ENCODE measurements at regions not wholly inside any gene's neighbourhood (a gene's known extent, or its start where the extent isn't known, plus 50 kb on each side); places are given as distances from the start of the nearest gene placed in this dataset.
A peak's percentile ranks its signal among the peaks of the same experiment; 100 is the strongest.
"Not testable (repeated sequence)": the region's sequence is repeated elsewhere in the genome, so short reads cannot be mapped to it uniquely, and the experiment has no call there.

DNA sequence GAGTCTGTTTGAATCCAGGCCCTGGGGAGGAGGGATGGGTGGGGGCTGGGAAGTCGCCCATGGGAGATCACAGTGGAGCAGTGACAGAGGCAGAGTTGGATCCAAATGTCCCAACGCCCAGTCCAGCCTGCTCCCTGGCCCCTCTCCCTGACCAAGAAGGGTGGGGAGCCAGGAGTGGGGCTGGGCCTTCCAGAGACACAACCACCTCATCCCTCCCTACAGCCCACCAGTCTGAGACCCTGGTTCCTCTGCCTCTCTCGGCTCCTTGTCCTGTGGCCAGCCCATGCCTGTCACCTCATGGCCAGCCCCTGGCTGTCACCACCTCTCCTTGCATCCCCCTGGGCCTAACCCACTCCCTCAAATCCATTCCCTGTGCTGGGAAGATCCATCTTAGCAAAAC, 71.2 kb upstream of the PRR5 start:
- no peak for DNase-seq (ENCODE audit: low read depth in 2 of 2, low spot score in 1 of 2)

DNA sequence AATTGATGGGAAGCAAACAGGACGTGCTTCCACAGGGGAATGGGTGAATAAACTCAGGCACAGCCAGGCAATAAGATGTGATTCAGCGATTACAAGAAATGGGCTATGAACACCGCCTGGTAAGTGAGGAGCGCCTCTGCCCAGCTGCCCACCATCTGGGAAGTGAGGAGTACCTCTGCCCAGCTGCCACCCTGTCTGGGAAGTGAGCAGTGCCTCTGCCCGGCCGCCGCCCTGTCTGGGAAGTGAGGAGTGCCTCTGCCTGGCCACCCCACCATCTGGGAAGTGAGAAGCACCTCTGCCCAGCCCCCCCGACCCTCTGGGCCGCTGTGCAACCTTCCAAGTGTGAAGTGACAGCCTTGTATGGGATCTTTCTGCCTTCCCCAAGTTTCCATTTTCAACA, 73.2 kb upstream of the PRR5 start:
- DNase-seq (ENCODE audit: low read depth in 2 of 2, low spot score in 1 of 2) = no peak

DNA sequence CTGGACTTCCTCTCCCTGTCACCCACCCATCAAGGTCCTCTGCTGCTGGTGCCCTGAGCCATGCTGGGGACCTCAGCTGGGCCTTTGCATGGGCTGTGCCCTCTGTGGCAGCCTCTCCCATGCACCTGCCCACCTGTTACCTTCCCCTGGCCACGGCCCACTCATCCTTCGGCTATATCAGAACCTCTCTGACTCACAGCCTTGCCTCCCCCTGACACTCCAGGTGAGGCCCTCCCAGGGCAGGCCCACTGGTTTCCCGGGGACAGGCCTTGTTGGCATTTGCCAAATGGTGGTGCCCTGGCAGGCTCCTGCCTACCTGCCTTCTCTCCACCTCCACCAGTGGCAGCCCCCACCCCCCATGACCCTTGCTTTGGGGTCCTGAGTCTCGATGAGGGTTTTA, 73.7 kb upstream of the PRR5 start:
- DNase-seq (ENCODE audit: low read depth in 2 of 2, low spot score in 1 of 2) = no peak

DNA sequence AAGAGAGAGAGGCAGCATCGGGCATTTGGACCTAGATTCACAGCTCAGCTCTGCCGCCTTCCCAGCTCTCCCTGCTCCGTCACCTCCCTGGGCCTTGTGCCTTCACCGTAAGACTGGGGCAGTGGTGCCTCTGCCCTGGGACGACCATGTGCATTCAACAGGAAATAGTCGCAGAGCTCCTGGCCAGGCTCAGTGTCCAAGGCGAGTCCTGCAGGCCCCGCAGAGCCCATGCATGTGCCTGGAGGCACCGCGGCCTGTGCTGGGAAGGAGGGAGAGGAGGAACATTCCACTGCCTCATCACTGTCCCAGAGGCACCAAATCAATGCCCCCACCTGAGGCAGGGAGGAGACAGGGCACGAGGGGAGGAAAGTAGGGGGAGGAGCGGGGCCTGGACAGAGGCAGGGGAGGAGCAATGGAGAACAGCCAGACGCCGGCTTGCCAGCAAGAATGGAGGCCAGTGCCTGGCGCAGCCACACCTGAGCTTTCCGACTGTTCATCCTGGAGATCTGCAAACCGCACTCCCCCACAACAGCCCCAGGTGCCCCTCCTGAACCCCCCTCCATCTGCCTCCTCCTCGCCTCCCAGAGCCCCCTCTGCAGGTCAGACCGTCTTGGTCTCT, 74.4 kb upstream of the PRR5 start:
- DNase-seq (ENCODE audit: low read depth in 2 of 2, low spot score in 1 of 2) = no peak

DNA sequence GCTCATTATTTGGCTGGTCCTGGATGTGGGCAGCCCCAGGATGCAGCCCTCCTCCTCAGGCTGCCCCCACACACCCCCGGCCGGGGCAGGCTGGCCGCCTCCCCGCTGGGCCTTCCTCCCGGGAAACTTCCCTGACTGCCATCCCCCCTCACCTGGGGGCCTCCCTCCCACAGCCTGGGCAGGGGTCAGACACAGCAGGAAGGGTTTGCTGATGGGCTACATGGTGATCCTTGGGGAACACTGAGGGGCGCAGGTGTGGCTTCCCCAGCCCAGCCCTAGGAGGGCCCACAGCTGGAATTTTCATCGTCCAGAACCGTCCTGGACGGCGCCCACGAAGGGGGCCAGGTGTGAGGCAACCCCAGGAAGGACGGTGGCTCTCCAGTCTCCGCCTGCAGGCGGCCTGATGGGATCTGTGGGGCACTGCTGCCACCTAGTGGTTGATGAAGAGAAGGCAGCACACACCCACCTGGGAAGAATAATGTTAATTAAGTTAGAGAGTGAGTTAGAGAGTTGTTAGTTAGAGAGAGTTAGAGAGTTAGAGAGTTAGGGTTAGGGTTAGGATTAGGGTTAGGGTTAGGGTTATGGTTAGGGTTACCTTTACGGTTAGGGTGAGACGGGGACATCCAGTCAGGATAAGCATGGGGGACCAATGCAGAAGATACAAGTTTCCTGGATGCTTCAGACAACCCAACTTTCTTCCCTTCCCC, 75.9 kb upstream of the PRR5 start:
- peak; percentile 58 to 72 for DNase-seq (ENCODE audit: low read depth in 2 of 2, low spot score in 1 of 2)

DNA sequence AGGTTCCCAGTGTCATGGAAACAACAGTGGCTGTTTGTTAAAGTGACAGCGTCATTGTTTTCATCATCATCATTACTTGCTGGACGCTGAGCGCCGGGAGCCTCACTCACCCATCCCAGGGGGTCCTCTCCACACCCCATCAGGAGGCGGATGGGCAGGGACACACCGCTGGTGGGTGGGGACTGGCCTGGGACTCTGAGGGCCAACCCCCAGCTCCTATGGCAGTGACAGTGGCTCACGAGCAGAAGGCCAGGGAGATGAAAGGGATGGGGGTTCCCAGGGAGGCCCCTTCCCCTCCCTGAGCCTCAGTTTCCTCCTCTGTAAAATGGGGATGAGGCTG, 76.6 kb upstream of the PRR5 start:
- no peak for DNase-seq (ENCODE audit: low read depth in 2 of 2, low spot score in 1 of 2)

DNA sequence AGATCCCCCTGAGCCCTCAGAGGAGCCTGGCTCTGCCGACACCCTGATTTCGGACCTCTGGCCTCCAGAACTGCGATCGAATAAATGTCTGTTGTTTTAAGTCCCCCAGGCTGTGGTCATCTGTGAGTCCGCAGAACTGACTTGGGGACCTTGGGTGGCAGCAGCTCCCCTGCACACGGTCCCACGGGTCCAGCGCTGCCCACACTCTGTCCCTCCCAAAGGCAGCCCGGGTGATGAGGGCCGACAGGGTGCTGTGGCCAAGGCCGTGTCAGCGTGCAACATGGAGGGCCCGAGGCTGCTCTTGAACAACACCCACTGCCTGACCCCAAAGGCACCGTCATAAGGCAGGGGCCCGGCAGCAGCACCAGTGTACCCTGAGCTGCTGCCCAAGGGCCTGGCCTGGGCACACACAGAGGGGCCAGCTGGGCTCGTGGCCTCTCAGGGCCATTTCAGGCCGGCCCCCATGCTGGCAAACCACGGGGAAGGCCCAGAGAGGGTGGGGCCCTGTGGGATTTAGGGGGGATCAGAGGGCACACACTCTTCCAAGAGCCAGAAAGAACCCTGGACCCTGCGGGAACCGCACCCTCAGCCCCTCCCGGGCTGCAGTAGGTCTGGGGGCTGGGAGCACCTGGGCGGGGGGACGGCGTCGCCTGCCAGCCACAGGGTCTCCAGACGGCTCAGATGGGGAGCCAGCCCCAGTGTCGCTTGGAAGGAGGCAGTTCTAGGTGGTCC, 77.1 kb upstream of the PRR5 start:
- no peak for DNase-seq (ENCODE audit: low read depth in 2 of 2, low spot score in 1 of 2)

DNA sequence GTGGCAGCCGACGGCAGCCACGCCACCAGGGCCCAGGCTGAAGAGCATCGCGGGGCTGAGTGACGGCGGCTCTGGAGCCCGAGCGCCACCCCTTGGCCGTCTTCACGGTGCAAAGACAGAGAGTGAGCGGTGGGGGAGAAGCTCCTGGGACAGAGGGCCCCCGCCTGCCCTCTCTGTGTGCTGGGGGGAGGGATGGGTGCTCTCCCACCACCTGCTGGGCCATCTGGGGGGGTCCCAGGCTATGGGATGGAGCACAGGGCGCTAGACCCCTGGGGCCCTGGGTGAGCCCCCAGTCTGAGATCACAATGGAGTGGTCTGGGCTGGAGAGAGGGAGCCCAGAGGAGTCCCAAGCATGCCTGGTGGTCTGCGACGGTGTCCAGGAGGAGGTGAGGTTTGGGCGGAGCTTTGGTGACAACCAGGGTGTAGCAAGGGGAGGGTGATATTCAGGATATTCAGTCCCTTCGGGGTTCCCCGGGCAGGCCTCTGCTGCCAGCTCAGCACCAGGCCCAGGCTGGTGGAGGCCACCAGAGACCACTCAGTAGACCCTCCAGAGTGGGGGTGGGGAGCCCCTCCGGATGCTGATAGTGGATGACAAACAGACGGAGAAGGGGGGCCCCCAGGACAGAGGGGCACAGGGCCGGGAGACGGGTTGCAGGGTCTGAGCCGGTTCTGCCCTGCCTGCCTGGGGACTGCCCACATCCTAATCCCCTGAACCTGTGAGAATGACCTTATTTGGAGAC, 78.1 kb upstream of the PRR5 start:
- no peak for DNase-seq (ENCODE audit: low read depth in 2 of 2, low spot score in 1 of 2)

DNA sequence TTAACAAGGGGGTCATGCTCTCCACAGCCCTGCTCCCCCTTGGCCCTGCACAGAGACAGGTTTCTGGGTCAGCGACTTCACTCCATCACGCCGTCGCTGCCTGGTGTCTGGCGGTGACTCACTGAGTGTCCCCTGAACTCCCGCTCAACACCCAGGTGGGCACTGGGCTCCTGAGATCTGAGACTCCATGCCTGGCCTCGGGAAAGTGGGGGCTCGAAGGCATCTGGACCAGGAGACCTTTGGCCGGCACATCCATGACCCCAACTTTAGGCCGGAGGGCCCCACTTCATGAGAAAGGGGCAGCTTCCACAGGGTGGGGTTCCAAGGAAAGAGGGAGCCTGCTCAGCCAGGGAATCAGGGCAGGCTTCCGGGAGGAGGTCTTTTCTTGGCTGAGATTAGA, 79.3 kb upstream of the PRR5 start:
- DNase-seq (ENCODE audit: low read depth in 2 of 2, low spot score in 1 of 2) = no peak

DNA sequence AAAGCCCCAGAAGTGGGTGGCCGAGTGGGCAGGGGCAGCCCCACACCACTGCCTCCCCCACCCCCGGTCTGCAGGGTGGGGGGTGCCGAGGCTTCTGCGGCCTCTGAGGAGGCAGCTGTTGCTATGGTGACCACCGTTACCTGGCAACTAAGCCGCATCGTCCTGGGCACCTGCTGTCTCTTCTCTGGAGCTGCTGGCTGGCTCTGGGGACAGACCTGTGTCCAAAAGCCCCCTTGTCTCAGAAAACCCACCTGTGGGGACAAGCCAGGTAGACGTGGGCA, 79.9 kb upstream of the PRR5 start:
- no peak for DNase-seq (ENCODE audit: low read depth in 2 of 2, low spot score in 1 of 2)

DNA sequence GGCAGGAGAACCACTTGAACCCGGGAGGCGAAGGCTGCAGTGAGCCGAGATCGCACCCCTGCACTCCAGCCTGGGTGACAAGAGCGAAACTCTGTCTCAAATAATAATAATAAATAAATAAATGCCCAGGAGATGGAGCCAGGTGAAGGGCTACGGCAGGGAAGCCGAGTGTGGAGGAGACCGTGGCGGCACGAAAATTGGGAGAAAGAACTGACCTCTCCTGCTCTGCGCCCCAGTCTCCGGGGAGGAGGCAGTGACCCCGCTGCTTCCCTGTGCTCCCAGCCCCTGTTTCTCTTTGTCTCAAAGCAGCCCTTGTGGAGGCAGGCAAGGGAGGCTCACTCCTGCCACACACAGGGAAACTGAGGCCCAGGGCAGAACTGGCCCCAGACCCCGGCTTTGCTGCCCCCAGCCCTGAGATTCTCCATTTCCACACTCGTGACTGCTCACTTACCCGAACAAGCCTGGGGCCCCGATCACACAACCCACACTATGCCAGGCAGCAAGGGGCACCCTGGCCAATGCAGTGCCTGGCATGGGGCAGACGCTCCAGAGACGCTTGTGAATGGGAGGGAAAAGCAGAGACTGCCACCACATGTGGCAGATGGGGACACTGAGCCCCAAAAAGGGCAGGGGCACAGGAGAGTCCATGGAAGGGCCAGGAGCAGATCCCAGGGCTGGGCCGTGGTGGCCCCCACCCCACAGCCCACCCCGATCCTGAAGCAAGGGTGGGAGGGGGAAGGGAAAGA, 80.4 kb upstream of the PRR5 start:
- no peak for DNase-seq (ENCODE audit: low read depth in 2 of 2, low spot score in 1 of 2)

DNA sequence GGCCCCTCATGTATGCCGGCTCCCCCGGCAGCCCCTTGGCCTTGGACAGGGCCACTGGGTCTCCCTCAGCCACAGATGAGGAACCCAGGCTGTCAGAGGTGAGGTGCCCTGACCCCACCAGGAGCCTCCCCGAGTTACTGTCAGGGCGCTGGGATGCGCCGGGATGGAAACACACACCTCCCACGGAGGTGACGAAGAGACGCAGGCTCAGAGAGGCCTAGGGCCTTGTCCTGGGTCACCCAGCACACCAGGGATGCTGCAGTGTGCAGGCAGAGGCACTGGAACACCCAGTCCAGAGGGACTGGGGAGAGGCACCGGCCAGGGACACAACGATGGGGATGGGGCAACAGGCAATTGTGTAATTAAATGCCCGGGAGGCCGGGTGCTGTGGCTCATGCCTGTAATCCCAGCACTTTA, 81.2 kb upstream of the PRR5 start:
- DNase-seq (ENCODE audit: low read depth in 2 of 2, low spot score in 1 of 2) = no peak

DNA sequence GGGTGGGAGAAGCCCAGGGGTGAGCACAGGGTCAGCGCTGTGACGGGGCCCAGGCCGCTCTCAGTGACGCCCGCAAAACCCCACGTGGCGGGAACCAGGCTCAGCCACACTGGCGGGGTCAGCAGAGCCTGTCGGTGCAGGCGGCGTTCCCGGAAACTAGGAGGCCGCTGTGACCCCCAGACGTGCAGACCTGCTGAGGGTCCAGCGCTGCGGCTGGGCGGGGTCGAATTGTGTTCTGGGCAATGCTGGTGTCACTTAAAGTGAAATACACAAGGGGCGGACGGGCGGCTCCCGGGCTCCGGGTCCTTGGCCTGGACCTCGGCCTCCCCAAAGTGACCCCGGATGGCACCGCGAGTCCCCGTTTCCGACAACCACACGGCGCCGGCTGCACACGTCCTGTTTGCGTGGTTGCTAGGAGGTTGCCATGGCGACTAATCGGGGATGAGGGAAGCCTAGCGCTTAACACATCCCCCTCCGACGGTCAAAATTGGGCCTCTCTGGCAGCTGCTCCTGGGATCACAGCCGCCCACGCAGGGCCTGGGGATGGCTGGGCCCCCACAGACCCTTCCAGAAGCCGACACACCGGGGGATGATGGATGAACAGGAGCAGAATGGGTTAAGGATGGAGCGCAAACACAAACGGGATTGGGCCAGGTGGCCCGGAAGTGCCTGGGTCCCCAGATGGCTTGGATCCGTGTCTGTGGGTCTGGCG, 81.7 kb upstream of the PRR5 start:
- DNase-seq (ENCODE audit: low read depth in 2 of 2, low spot score in 1 of 2) = peak; percentile 73 to 75

DNA sequence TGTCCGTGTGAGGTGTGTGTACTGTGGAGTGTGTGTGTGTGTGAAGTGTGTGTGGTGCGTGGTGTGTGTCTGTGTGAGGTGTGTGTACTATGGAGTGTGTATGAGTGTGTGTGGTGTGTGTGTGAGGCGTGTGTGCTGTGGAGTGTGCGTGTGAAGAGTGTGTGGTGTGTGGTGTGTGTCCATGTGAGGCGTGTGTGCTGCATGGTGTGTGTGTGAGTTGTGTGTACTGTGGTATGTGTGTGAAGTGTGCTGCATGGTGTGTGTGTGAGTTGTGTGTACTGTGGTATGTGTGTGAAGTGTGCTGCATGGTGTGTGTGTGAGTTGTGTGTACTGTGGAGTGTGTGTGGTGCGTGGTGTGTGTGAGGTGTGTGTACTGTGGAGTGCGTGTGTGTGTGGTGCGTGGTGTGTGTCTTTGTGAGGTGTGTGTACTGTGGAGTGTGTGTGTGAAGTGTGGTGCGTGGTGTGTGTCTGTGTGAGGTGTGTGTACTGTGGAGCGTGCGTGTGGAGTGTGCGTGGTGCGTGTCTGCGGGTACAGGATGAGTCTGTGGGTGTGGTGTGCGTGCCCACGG, 82.4 kb upstream of the PRR5 start:
- DNase-seq (ENCODE audit: low read depth in 2 of 2, low spot score in 1 of 2) = not testable (repeated sequence)

DNA sequence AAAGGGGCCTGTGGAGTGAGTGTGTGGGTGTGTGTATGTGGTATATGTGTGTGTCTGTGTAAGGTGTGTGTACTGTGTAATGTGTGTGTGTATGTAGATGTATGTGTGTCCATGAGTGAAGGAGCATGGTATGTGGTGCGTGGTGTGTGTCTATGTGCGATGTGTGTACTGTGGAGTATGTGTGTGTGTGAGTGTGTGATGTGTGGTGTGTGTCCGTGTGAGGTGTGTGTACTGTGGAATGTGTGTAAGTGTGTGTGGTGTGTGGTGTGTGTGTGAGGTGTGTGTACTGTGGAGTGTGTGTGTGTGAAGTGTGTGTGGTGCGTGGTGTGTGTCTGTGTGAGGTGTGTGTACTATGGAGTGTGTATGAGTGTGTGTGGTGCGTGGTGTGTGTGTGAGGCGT, 83.1 kb upstream of the PRR5 start:
- DNase-seq (ENCODE audit: low read depth in 2 of 2, low spot score in 1 of 2) = not testable (repeated sequence)

DNA sequence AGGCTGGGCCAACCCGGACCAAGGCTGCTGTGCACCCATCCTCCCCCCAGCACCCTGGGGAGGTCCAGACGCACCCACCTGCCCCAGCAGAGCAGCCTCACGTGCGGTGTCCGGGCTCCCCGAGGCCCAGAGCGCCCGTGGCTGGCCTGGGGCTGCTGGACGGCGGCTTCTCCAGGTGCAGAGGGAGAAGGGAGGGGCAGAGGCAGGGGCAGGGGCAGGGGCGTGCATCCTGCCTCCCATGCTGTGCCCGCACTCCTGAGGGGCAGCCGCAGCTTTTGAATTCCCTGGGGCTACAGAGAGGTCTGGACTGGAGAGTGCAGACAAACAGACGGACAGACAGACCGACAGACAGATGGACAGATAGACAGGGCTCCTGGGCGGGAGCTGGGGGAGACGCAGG, 83.6 kb upstream of the PRR5 start:
- DNase-seq (ENCODE audit: low read depth in 2 of 2, low spot score in 1 of 2) = no peak

DNA sequence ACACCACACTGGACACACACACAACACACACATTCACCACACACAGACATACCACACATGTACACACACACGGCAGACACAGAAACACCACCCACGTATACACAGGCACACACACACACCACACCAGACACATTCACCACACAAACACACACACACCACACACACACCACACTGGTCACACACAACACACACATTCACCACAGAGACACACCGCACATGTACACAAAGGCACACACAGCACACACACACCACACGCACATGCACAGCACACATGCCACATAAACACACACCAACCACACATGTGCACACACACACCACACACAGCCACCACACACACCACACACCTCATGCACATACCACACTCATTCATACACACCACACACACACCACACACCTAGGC, 84.2 kb upstream of the PRR5 start:
- DNase-seq (ENCODE audit: low read depth in 2 of 2, low spot score in 1 of 2) = no peak

DNA sequence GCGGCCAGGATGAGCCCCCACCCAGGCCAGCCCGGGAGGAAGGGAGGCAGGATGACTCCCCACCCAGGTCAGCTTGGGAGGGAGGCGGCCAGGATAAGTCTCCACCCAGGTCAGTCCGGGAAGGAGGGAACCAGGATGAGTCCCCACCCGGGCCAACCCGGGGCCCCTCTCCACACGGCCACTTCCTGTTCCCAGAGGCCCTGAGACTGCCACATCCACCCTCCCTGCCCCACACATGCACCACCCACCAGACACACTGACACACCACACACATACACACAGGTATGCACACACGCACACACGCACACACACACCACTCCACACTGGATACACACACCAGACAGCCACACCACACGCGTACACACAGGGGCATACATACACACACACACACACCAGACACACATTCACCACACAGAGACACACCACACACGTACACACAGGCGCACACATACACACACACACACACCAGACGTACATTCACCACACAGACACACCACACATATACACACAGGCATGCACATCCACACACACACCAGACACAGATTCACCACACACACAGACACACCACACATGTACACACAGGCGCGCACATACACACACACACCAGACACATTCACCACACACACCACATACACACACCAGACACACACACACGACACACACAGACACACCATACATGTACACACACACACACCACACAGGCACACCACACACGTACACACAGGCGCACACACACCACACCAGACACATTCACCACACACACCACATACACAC, 84.9 kb upstream of the PRR5 start:
- DNase-seq (ENCODE audit: low read depth in 2 of 2, low spot score in 1 of 2) = no peak

DNA sequence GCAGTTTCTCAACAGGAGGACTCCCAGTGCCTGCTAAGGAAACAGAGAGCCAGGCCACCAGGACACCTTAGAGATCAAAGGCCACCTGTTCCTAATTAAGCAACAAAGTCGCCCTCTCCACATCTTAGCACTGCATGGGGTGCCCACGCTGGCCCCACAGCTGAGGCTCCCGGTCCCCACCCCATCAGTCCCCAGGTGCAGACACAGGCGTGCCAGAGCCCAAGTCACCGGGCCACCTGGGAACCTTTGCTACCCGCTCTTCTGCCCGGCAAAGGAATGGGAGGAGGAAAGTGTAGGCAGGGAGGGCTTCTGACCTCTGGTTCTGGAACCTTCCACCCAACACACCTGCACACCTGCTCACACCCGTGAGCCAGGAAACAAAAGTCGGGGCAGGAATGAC, 85.5 kb upstream of the PRR5 start:
- DNase-seq (ENCODE audit: low read depth in 2 of 2, low spot score in 1 of 2) = no peak

All from stimulated activated CD8-positive, alpha-beta memory T cell treated with anti-CD3 and anti-CD28 coated beads, Interleukin-4, amount 100 ng/mL, for 1 hour (primary cell).